Suprapubic skin (tissue), 3 donors: ENCODE measurements at regions not wholly inside any gene's neighbourhood (a gene's known extent, or its start where the extent isn't known, plus 50 kb on each side); places are given as distances from the start of the nearest gene placed in this dataset.

Source experiments
- CTCF ChIP-seq, 2 donors: fragments of 200-600 bp in 1 of 2; fragments of 450-650 bp in 1 of 2; sonication (generic) in 1 of 2; IDR thresholded peaks; one replicate each; pipeline ENCODE4 v1.5.1; 2016 to 2019; ENCODE audit warnings: antibody characterized with exemption in 2 of 2, mild to moderate bottlenecking in 1 of 2, moderate library complexity in 1 of 2
- EP300 ChIP-seq: sonication (generic); formaldehyde crosslinking; IDR thresholded peaks from one replicate; pipeline ENCODE4 v1.6.1; 2017; ENCODE audit warnings: antibody characterized with exemption

GRCh38 chr18:55012008-55012407, 52.7 kb upstream of the CCDC68 start:
- TF ChIP-seq CTCF (IDR thresholded peaks at IDR 0.05) (no peak), EP300 (no peak)
